Left hindlimb (tissue), 1 donor: ENCODE measurements at regions not wholly inside any gene's neighbourhood (a gene's known extent, or its start where the extent isn't known, plus 50 kb on each side); places are given as distances from the start of the nearest gene placed in this dataset.

ENCODE experiments used
- DNase-seq: peaks from one replicate; pipeline ENCODE4 v3.0.0-alpha.2; 2018

- no peak for DNase-seq
Observed at GRCh38 chr3:24945563-24945962, 450.9 kb upstream of the THRB start.

GRCh38 chr3:24947103-24947502 lies 452.5 kb upstream of the THRB start:
- no peak for DNase-seq

GRCh38 chr3:24951180-24951579 lies 456.5 kb upstream of the THRB start:
- no peak for DNase-seq

- DNase-seq, result no peak
Observed at GRCh38 chr3:24952388-24952787, 457.7 kb upstream of the THRB start.

- no peak for DNase-seq
Observed at GRCh38 chr3:24953060-24953771, 458.6 kb upstream of the THRB start.

GRCh38 chr3:24956613-24957012 lies 462.0 kb upstream of the THRB start:
- DNase-seq, result no peak

GRCh38 chr3:24958271-24958670 lies 463.6 kb upstream of the THRB start:
- DNase-seq, result no peak

GRCh38 chr3:24958910-24959447 lies 464.3 kb upstream of the THRB start:
- no peak for DNase-seq

GRCh38 chr3:24963762-24964625 lies 464.1 kb upstream of the RARB start:
- no peak for DNase-seq

GRCh38 chr3:24965706-24966385 lies 462.2 kb upstream of the RARB start:
- no peak for DNase-seq

GRCh38 chr3:24968036-24968435 lies 460.0 kb upstream of the RARB start:
- no peak for DNase-seq

- DNase-seq, result no peak
Observed at GRCh38 chr3:24972491-24972890, 455.6 kb upstream of the RARB start.

- no peak for DNase-seq
Observed at GRCh38 chr3:24981309-24981708, 446.8 kb upstream of the RARB start.

GRCh38 chr3:24981924-24982323 lies 446.1 kb upstream of the RARB start:
- DNase-seq, result peak; percentile 43

- no peak for DNase-seq
Observed at GRCh38 chr3:24985668-24986067, 442.4 kb upstream of the RARB start.

GRCh38 chr3:24986612-24987011 lies 441.5 kb upstream of the RARB start:
- DNase-seq, result no peak

- DNase-seq, result no peak
Observed at GRCh38 chr3:24999357-24999756, 428.7 kb upstream of the RARB start.

- DNase-seq, result no peak
Observed at GRCh38 chr3:25000971-25001591, 427.0 kb upstream of the RARB start.

GRCh38 chr3:25002052-25002451 lies 426.0 kb upstream of the RARB start:
- DNase-seq, result no peak

GRCh38 chr3:25007974-25008658 lies 419.9 kb upstream of the RARB start:
- DNase-seq, result no peak

GRCh38 chr3:25009665-25010064 lies 418.4 kb upstream of the RARB start:
- DNase-seq, result no peak

- DNase-seq, result no peak
Observed at GRCh38 chr3:25015599-25015998, 412.5 kb upstream of the RARB start.
